ENCODE measurements at regions not wholly inside any gene's neighbourhood (a gene's known extent, or its start where the extent isn't known, plus 50 kb on each side); places are given as distances from the start of the nearest gene placed in this dataset.
A peak's percentile ranks its signal among the peaks of the same experiment; 100 is the strongest.
"Not testable (repeated sequence)": the region's sequence is repeated elsewhere in the genome, so short reads cannot be mapped to it uniquely, and the experiment has no call there.

DNA sequence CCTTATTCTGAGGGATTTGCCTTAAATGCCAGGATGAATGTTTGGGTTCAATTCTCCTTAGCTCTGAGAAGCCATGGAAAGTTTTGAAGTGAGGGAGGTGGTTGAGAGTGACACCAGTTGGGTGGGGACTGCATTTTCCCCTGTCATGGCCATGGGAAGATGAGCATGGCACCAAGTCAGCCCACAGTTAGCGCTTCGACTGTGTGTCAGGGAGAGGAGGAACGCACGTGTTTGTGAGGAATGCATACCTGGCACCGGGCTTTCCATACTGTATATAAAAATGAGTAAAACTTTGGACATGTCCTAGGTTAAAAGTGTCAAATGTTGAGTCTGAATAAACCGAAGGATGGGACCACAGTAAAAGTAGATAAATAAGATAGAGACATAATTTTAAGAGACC, 187.5 kb upstream of the KL start:
- DNase-seq (ENCODE audit: low read depth) = no peak

DNA sequence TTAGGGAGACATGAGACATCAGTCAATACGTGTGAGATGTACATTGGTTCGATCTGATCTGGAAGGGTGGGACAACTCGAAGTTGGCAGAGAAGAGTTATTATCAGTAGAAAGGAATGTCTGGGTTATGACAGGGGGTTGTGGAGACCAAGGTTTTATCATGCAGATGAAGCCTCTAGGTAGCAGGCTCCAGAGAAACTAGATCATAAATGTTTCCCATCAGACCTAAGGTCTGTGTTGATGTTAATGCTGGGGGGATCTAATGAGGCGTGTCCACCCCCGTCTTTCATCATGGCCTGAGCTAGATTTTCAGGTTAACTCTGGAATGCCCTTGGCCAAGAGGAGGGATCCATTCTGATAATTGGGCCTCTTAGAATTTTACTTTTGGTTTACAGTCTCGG, 187.0 kb upstream of the KL start:
- peak; percentile 5 for DNase-seq (ENCODE audit: low read depth)

DNA sequence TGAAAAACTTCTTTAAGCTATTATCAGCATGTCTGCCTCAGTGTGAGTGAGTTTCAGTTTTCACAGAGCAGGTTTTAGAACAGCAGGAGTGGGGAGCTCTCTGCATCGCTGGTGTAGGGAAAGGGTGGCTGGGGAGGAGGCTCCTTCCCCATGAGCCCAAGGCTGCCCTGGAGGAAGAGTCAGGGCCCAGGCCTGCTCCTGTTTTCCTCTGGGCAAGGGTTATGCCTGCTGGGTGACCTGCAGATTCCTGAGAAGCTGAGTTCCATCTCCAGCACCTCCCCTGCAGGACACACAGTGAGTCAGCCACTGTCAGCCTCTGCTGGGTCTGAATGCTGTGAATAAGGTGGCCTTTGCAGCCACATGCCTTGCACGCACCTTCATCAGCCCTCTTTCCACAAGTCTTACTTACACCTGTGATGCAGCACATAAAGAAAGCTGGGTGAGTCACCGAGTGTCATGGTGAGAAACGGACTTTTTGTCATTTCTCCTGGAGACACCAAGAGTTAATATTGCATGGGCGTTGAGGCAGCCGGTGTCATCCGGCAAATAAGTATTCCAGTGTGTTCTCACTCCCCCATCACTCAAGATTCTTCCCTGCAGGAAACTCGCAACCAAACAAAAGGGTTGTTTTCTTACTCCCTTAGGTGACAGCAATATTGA, 186.4 kb upstream of the KL start:
- DNase-seq (ENCODE audit: low read depth) = peak; percentile 65

DNA sequence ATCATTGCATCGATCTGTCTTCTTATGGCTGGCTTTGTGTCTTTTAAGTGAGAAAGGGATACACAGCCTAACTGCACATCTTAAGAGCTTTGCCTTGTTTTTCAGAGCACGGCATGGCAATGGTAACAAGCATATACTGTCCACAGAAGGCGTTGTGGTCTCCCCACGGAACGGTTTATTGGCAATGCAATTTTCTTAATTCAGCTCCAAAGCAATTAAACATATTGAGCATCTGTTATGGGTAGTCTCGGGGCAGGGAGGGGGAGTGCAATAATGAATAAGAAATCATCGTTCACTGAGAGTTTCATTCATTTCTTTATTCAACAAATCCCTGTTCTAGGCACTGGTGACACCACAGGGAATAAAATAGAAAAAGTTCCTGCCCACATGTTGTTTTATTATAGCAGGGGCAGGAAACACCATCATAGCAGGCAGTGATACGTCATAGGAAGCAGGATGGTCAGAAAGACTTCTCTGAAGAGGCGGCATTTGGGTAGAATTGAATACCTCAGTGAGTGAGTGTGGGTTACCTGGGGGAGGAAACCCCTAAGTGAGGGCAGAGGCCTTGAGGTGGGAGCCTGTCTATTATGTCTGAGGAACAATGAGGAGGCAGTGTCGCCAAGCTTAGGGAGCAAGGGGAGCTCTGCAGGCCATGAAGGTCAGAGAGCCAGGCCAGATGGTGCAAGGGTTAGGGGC, 185.7 kb upstream of the KL start:
- no peak for DNase-seq (ENCODE audit: low read depth)

DNA sequence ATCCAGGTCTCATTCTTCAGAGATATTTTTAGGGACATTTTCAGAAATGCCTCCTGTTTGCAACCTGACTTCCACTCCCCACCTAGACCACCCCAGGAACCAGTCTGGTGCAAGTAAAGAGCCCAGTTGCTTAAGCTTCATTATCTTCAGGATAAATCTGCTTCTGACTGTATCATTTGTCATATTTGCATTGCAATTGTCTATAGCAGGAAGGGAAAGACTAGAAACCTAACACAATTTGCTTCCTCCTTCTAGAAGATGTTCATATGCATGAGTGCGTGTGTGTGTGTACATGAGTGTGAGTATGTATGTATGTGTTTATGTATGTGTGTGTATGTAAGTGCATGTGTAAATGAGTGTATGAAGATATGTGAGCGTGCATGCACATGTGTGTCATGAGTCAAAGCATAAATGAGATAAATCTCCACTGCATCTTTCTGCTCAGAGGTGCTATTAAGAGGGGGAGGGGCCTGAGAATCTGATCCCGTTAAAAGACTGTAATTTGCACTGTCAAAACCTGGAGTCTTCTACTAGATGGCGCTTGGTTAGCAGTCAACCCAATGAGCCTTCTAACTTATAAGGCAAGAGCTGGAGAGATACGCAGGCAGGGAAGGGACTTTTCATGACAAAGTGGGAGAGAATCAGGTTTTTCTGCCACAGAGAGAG, 178.8 kb upstream of the KL start:
- DNase-seq (ENCODE audit: low read depth) = no peak

DNA sequence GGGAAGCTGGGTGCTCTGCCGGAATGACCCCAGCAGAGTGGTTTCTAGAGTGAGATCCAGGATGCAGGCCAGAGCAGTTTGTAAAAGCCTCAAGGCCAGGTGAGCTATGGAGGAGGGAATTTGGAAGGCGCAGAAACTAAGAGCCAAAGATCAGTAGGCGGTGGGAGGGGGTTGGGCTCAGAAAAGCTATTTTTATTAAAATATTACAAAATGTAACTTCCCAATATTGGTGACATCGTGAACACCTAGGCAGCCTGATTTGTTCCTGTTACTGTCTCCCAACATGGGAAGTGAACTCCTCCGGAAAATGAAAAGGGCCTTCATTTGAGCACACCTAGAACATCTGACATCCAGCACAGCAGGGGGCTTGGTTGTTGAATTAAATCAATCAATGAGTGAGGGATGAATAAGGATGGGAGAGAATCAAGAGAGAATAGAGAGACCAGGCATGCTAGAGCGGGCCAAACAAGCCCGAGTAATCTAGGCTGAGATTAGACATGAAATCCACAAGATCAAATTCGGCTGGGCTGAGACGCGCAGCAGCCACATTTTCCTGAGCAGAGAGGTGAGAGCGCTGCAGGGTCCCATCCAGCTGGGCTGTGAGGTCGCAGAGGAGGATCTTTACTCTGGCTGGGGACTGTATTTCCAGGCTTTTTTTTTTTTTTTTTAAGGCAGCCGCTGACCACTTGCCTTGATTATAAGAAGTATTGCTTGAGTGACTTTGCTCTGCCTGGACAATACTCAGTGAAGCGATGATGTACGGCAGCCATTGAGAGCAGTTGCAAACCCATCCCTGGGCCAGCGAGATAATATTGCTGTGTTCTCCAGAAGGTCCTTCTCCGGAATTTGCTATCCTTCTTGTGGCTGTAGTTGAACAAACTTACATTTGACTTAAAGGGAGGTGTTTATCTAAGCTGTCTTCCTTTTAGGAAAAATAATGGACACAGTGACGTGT, 178.0 kb upstream of the KL start:
- no peak for DNase-seq (ENCODE audit: low read depth)

DNA sequence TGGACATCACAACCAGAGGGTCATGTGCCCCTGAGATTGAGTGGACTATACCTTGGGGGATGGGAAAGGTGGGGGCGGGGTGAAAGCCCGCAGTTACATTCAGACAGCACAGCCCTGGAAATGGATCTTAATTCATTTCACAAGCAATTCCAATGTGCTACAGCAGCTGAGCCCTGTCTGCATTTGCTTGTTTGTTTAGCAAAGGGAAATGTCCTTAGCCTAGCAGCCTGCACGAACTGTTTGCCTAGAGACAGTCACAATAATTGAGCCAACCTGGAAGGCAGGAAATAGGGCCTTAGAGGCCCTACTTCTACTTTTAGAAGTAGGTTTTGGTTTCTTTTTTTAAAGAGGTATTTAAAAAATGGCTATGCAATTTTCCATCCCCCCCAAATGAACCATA, 177.3 kb upstream of the KL start:
- no peak for DNase-seq (ENCODE audit: low read depth)

DNA sequence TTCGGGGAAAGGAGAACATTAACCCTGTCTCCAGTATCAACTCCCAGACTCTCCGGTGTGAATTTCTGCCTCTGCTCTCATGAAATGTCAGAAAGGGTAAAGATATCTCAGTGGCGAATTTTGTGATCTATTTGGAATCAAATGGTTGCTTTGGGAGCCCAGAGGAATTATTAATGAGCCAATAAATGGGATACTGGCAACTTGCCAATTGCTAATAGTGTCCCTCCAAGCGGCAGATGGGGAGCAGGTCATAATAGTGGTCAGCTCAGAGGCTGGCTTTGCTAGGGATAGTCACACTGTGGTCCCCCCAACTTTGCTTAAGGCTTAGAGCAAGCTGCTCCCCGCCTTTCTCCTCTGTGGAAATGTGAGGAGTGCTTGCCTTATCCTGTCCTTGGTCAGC, 176.1 kb upstream of the KL start:
- DNase-seq (ENCODE audit: low read depth) = no peak

DNA sequence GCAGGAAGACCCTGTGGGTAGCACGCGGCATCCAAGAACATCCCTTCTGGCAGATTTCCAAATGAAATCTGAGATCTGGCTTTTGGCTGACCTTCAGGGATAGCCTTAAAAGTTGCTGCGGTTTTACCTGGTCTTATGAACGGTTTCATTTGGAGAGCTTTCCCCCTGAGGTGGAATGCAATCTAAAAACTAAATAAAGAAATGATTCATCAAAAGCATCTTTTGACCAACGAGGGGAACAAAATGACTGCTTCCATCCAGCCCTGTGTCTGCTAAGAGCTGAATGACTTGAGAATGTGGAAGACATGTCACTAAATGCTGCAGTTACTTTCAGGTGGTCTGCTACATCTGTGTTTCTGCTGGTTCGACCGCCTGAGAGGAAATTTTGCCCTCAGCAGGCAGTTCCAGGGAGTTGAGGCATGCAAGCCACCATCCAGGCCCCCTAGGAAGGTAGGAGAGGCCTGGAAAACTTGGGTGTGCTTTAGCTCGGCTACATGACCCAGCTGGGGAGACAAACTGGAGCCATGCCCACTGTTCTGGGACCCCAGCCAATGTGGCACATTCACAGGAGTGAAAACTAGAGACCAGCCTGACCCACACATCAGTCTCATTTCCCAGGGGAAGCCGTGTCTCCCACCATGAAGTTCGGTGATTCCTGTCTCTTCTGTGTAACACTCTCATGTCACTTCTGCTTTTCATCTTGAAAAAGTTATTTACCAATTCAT, 175.1 kb upstream of the KL start:
- DNase-seq (ENCODE audit: low read depth) = no peak

DNA sequence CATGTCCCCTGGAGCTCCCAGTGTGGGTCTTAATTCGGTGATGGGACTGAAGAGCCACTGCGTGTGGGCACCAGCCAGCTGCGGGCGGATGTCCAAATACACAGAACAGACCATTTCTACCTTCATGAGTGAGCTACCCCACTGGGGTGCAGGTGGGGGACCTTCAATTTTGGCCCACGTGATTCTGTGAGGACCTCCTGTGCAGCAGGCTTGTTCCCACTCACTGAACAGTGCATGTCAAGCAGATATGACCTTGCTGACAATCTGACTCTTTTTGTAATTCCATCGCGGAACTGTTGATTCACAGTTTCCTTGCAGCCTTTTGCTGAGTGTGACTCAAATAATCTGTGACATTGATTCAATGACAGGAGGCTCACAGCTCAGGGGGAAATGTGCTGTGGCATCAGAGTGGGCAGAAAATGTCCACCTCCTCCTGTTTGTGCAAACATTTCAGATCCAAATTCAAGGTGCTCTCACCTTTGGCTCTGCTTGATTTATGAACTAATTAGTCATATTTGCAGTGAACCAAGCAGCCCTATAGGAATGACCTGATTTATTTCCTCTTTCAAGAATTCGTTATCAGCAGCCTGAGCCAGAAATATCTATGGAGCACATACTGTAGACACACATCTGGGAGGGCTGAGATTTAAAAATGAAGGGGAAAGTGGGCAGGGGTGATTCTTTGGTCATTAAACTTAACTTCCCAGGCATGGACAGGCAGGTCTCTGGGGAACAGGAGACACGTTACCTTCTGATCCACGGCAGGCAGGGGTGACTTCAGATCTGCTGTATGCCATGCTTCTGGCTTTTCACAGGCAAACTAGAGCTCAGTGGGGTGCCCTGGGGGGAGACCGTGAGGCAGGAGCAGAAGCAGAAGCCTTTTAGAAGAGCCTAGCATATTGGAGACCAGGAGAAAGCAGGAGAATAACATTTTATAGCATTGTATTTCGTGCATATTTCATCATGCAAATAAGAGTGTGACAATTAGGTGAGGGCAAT, 170.0 kb upstream of the KL start:
- DNase-seq (ENCODE audit: low read depth) = no peak

DNA sequence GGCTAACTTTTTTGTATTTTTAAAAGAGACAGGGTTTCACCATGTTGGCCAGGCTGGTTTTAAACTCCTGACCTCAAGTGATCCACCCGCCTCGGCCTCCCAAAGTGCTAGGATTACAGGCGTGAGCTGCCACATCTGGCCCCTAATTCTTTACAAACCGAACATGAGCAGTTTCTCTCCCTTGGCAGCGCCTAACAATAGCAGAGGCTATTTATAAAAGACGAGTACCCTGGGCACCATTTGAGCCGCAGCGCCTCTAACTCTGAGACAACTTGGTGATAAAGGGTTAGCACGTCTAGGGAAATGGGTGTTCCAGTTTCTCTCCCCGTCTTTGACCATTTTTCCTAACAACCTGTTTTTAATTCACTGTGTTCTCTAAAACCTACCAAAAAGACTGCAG, 168.2 kb upstream of the KL start:
- DNase-seq (ENCODE audit: low read depth) = not testable (repeated sequence)

DNA sequence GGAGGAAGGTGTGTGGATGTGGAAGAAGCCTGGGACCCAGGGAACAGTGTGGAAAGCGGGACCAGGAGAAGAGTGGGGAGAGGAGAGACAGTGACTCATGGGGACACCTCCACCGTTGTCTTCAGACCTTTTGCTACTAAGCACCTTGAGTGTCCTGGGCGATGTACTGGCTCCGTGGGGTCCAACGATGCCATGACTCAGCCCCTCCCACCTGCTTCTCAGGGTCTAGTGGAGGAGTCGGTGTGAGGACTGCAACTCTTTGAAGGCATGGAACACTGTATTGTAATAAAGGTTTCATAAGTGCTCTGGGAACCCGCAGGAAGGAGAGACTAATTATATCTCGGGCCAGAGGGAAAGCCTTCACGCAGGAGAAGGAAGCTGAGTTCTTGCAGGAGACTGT, 166.9 kb upstream of the KL start:
- no peak for DNase-seq (ENCODE audit: low read depth)

DNA sequence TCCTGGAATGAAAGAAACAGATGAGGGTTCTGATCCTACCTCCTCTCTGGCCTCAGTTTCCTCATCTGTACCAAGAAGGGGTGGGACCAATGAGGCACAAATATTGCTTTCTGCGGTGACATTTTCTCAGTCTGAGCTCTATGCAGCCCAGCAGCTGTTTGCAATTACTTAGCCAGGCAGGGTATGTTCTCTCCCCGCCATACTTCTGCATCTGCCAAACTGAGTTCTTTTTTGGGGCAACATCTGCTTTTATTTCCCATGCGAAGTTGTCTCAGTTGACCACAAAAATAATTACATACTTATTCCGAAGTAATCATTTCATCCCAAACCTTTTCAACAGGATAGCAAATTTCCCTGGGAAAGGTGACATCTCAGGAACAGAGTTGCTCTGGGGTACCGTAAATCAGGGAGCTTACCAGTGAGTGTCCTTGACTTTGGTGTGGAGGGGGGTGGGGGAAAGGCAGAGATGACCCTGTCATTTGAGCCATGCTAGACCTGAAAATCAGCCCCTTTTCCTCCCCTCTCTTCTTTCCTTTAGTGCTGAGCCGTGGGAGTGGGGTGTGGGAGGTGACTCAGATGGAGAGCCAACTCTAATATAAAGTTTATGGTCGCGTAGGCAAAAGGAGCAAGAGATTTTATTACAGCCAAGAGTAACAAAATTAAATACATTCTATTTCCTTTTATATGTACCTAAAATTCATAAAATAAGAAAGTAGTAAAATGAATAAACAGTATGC, 165.7 kb upstream of the KL start:
- DNase-seq (ENCODE audit: low read depth) = peak; percentile 6

DNA sequence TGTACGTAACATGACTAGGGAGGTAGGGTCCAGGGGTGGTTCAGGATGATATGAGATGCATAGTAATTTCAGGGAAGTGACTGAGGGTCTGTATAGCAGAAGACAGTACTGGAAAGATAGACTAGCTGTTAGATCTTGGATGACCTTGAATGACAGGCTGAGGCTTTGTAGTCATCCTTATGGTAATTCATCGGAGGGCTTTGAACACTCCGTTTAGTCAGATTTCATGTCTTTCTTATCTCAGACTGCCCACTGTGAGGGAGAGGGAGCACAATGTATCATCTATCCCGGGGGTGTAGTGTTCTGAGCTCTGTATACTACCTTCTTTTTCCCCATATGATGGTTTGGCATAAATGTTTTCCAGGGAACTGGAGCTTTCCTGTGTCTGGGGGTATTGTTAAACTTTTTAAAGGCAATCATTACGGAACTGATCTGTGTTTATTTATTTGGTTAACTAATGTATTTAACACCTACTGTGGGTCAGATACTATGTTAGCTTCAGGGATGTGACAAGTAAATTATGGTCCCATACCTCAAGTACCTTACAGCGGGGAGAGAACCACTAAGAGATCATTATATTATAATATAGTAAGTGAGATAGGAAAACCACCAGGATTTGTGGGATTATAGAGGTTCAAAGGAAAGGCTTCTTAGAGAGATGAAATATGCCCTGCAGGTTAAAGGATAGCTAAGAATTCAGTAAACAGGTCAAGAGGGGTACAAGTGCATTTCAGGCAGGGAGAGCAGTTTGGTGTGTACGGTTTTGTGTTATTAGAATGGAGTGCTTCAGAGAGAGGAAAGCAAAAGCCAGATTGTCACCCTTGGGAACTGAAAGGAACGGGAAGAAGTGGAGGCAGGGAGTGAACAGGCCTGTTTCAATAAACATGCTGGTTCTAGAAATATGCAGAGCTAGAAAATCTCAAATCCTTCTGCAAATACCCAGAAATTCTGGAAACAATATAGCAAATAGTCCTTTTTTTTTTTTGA, 164.8 kb upstream of the KL start:
- no peak for DNase-seq (ENCODE audit: low read depth)

DNA sequence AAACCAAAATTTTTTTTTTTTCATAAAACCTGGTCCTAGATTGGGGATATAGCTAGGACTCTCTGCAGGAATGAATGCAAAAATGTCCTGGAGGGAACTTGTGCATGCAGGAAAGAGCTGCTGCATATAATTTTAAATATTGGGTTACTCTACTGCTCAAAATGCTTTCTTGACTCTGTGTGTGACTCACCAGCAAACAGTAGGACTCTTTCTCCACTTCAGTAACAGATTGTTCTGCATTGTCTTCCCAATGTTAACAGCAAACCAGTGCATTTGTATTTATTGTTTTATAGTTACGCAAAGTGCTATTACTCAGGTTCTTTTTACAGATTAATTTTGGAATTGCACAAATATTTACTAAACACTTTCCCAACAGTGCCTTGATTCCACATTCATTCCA, 163.7 kb upstream of the KL start:
- DNase-seq (ENCODE audit: low read depth) = no peak

DNA sequence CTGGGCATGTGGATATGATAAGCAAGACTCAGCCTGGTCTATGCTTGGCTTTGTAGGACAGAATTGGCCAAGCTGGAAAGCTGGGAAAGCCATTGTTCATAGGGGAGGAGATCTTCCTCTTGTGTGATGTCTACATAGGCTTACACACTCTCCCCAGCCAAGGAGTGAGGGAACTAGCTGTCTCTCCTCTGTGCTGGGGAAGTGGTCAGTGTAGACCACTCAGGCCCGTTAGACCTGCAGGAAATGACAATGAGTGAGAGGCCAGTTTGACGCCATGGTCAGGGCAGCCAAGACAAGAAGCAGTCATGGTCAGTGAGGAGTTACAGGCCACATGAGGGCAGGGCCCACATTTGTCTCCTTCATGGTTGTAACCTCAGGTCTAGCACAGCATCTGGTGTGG, 159.1 kb upstream of the KL start:
- DNase-seq (ENCODE audit: low read depth) = no peak

DNA sequence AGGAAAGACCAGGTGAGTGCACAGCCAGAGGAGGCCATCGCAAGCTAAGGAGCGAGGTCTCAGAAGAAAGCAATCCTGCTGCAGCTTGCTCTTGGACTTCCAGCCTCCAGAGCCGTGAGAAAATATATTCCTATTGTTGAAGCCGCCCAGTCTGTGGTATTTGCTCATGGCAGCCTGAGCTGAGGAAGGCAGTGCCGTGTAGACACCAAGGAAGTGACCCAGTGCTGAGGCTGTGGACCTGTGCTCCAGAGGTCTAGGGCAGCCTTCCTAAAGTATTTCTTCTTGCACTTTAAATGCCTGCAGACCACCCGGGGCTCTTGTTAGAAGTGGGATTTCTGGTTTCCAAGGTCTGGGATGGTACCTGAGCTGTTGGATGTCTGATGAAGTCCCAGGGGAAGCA, 158.5 kb upstream of the KL start:
- DNase-seq (ENCODE audit: low read depth) = no peak

DNA sequence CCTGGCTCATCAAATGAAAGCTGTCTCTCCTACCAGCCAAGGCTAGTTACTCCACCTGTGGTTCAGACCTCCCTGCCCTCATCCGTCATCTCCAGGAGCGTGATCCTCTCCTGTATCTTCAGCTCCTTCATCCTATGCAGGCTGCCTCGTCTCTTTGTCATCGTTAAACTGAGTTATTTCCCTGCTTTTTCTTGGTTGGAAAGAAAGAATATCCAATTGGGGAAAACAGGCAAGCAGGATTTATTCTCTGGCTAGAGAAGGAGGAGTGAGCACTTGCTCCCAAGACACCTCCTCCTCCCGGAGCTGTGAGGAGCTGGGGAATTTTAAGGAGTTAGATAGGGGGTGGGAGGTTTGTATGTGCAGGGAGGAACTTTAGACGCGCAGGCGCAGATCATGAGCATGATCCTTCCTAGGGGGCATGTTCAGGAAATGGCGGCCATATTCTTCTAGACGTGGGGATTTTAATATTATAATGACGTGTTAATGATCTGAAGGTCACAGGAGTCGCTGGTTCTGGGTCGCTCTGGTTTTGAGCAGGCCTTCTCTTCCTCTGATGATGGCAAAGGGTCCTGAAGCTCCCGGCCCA, 156.4 kb upstream of the KL start:
- DNase-seq (ENCODE audit: low read depth) = no peak

Data from RPMI7951 (cell line).